ENCODE measurements at regions not wholly inside any gene's neighbourhood (a gene's known extent, or its start where the extent isn't known, plus 50 kb on each side); places are given as distances from the start of the nearest gene placed in this dataset.

- no peak for TF ChIP-seq IRF3 (IDR thresholded peaks at IDR 0.05)
- TF ChIP-seq ZBED1 (IDR thresholded peaks at IDR 0.05; ENCODE audit: borderline replicate concordance) = no peak
- TF ChIP-seq TCF7 (IDR thresholded peaks at IDR 0.05; ENCODE audit: borderline replicate concordance) = no peak
These were observed 729.1 kb downstream of the TNS3 start (continued) for GRCh38 chr7:46852795-46853194.

GRCh38 chr7:46850563-46851330, 731.2 kb downstream of the TNS3 start:
- ChIA-PET RAD21 (ENCODE audit: unreplicated experiment) (no interaction called here), SMC1A (ENCODE audit: uncharacterized antibody, unreplicated experiment) (no interaction called here), CTCF (interaction anchor here (0.6 kb wide), 2 partner anchors 240 to 935 kb away, joined by 3 read pairs; no protein-coding TSS in a partner anchor), POLR2A (no interaction called here)
- DNase-seq (ENCODE audit: low read depth, low spot score) (no peak), ATAC-seq (no peak), FAIRE-seq (no peak)
- no peak overlapping the region for H3K27ac ChIP-seq (ENCODE audit: control insufficient read depth, insufficient read depth)
- no peaks in the 10 kb centered on the region for H3K4me1 ChIP-seq (ENCODE audit: control insufficient read depth, insufficient read depth, low read length)
- 32% methylated on average over 10 of the region's 10 CpGs for WGBS (ENCODE audit: insufficient coverage, insufficient replicate concordance, low lambda C conversion rate, missing lambda C conversion rate)
- H3K27me3 ChIP-seq (replicated peaks in 1 of 2; ENCODE audit: control insufficient read depth in 2 of 2, insufficient read depth in 2 of 2, low read length in 1 of 2) = no peaks in the 10 kb centered on the region
- H3K36me3 ChIP-seq (ENCODE audit: control insufficient read depth in 2 of 2, insufficient read depth in 2 of 2, low read length in 1 of 2) = no peaks in the 10 kb centered on the region
- no peaks in the 10 kb centered on the region for H4K20me1 ChIP-seq (ENCODE audit: control insufficient read depth, insufficient read depth)
- TF ChIP-seq DPF2 (IDR thresholded peaks at IDR 0.05) = no peak
- TF ChIP-seq SMARCA5 (IDR thresholded peaks at IDR 0.05) = no peak
- TF ChIP-seq KLF5 (IDR thresholded peaks at IDR 0.05; ENCODE audit: partially characterized antibody) = no peak
- H3K79me2 ChIP-seq (ENCODE audit: control insufficient read depth, insufficient read depth, low read length) = no peaks in the 10 kb centered on the region
- in situ Hi-C loops (cut with MboI) (no loop called here), intact Hi-C loops (cut with micrococcal nuclease; ENCODE audit: unreplicated experiment) (no loop called here)
- H3K9me3 ChIP-seq (replicated peaks; ENCODE audit: control insufficient read depth, insufficient read depth, low read length) = no peaks in the 10 kb centered on the region
- no peak overlapping the region for H3K4me2 ChIP-seq (ENCODE audit: control insufficient read depth, insufficient read depth)
- H3K9ac ChIP-seq (ENCODE audit: control insufficient read depth, insufficient read depth, low read length) = no peak overlapping the region
- no TSS peak for BruUV-seq (replicated peaks)
- H2AFZ ChIP-seq (ENCODE audit: control insufficient read depth, low read depth, low read length) = no peak overlapping the region
- no peak overlapping the region for H3K4me3 ChIP-seq
